HCT116 (cell line): ENCODE measurements at regions not wholly inside any gene's neighbourhood (a gene's known extent, or its start where the extent isn't known, plus 50 kb on each side); places are given as distances from the start of the nearest gene placed in this dataset.

Source experiments
- ATAC-seq: fragments of 200-7000 bp; cut with Tn5 transposase; 2 replicates; pipeline ENCODE4 v1.9.1; 2020; ENCODE audit warnings: mild to moderate bottlenecking, moderate library complexity
- BruUV-seq: library from RNA; stranded (reverse); fragments of 400-500 nt; replicated peaks from 2 replicates; lab custom pipeline; 2021; lab: Mats Ljungman, UMichigan
- CTCF ChIA-PET: fragments of 300-600 bp; sonication (Branson Sonifier 250); formaldehyde crosslinking; loops from one replicate; lab custom pipeline; 2021; ENCODE audit warnings: antibody characterized with exemption; lab: Charles Lee
- POLR2A ChIA-PET: fragments of 300-600, 350-600 bp; sonication (Branson Sonifier 250); formaldehyde crosslinking; loops from one replicate; lab custom pipeline; 2021; ENCODE audit warnings: antibody characterized with exemption; lab: Charles Lee
- RAD21 ChIA-PET, 2 experiments: fragments of 300-600 bp; sonication (Branson Sonifier 250); formaldehyde crosslinking; loops; one replicate each; lab custom pipeline; 2023; ENCODE audit warnings: low total read pairs in 2 of 2; ENCODE audit not compliant: uncharacterized antibody in 2 of 2, unreplicated experiment in 2 of 2, low non-redundant PET in 1 of 2; lab: Charles Lee
- DNase-seq: peaks from one replicate; pipeline ENCODE4 v3.0.0-alpha.2; 2010; ENCODE audit warnings: low read depth, low spot score
- H2AFZ ChIP-seq: fragments of 200-600 bp; shearing (Covaris generic), sonication (generic); 2 replicates; pipeline ENCODE4 v1.6.1; 2017; ENCODE audit warnings: low read depth, mixed run types, mixed read lengths, antibody characterized with exemption, low read length; ENCODE audit not compliant: poor library complexity, severe bottlenecking
- H3K27ac ChIP-seq: 2 replicates; pipeline ENCODE4 v1.5.1; 2012; ENCODE audit warnings: low read depth, low read length
- H3K27me3 ChIP-seq: fragments of 200-600 bp; sonication (generic); 2 replicates; pipeline ENCODE4 v1.6.1; 2016; ENCODE audit warnings: mixed run types, low read length, mixed read lengths; ENCODE audit not compliant: insufficient read depth
- H3K36me3 ChIP-seq, 2 experiments: fragments of 200-500 bp in 1 of 2; fragments of 200-600 bp in 1 of 2; sonication (Bioruptor generic) in 1 of 2; sonication (generic) in 1 of 2; 2 replicates each; pipeline versions ENCODE4 v1.5.1 to v1.6.1; 2014 to 2016; ENCODE audit warnings: low read length in 2 of 2, inconsistent platforms in 1 of 2, mixed read lengths in 1 of 2, mixed run types in 1 of 2; ENCODE audit not compliant: insufficient read depth in 2 of 2, control insufficient read depth in 1 of 2
- H3K4me1 ChIP-seq, 2 experiments: fragments of 200-600 bp in 1 of 2; sonication (generic) in 1 of 2; 2 replicates each; pipeline versions ENCODE4 v1.5.1 to v1.6.1; 2012 to 2017; ENCODE audit warnings: low read length in 2 of 2, inconsistent platforms in 1 of 2, mild to moderate bottlenecking in 1 of 2, mixed read lengths in 1 of 2, mixed run types in 1 of 2, moderate library complexity in 1 of 2; ENCODE audit not compliant: insufficient read depth in 2 of 2, control insufficient read depth in 1 of 2
- H3K4me2 ChIP-seq: fragments of 200-600 bp; sonication (generic); 2 replicates; pipeline ENCODE4 v1.6.1; 2017; ENCODE audit warnings: mixed run types, low read length, mixed read lengths
- H3K4me3 ChIP-seq, 2 experiments: fragments of 200-600 bp in 1 of 2; sonication (generic) in 1 of 2; replicated peaks in 1 of 2; 2 replicates each; pipeline ENCODE4 v1.5.1; 2011 to 2016; ENCODE audit warnings: low read length in 2 of 2, control low read depth in 1 of 2, low read depth in 1 of 2, mild to moderate bottlenecking in 1 of 2, mixed read lengths in 1 of 2, mixed run types in 1 of 2
- H3K79me2 ChIP-seq: fragments of 200-600 bp; sonication (generic); 2 replicates; pipeline ENCODE4 v1.6.1; 2017; ENCODE audit warnings: mild to moderate bottlenecking, mixed run types, low read length, moderate library complexity, mixed read lengths; ENCODE audit not compliant: insufficient read depth
- H3K9ac ChIP-seq: fragments of 200-600 bp; sonication (generic); 2 replicates; pipeline ENCODE4 v1.6.1; 2016; ENCODE audit warnings: low read length, mixed read lengths
- H3K9me2 ChIP-seq: fragments of 200-600 bp; sonication (generic), shearing (Covaris generic); 2 replicates; pipeline ENCODE4 v1.6.1; 2017; ENCODE audit warnings: mixed run types, mild to moderate bottlenecking, moderate library complexity; ENCODE audit not compliant: insufficient read depth
- H3K9me3 ChIP-seq, 2 experiments: fragments of 200-500 bp in 1 of 2; fragments of 200-600 bp in 1 of 2; sonication (Bioruptor generic) in 1 of 2; sonication (generic) in 1 of 2; 2 replicates each; pipeline ENCODE4 v1.6.1; 2014 to 2017; ENCODE audit warnings: low read length in 2 of 2, mixed read lengths in 2 of 2, inconsistent platforms in 1 of 2, low read depth in 1 of 2, mild to moderate bottlenecking in 1 of 2, mixed run types in 1 of 2, moderate library complexity in 1 of 2; ENCODE audit not compliant: control insufficient read depth in 1 of 2, insufficient read depth in 1 of 2
- H4K20me1 ChIP-seq: fragments of 200-600 bp; sonication (generic), shearing (Covaris generic); 2 replicates; pipeline ENCODE4 v1.6.1; 2017; ENCODE audit warnings: mixed run types, mild to moderate bottlenecking, moderate library complexity; ENCODE audit not compliant: insufficient read depth
- ATF3 ChIP-seq: IDR thresholded peaks from 2 replicates; pipeline ENCODE4 v1.6.1; 2012
- CBX3 ChIP-seq: IDR thresholded peaks from 2 replicates; pipeline ENCODE4 v1.6.1; 2012; ENCODE audit warnings: low read depth
- CEBPB ChIP-seq: IDR thresholded peaks from 2 replicates; pipeline ENCODE4 v1.6.1; 2012; ENCODE audit warnings: low read depth
- CTCF ChIP-seq, 3 experiments: fragments of 200-600 bp in 1 of 3; sonication (generic) in 1 of 3; IDR thresholded peaks in 2 of 3; conservative IDR thresholded peaks in 1 of 3; 2 replicates each; pipeline ENCODE4 v1.5.1; 2012 to 2017; ENCODE audit warnings: low read depth in 2 of 3, low read length in 2 of 3, antibody characterized with exemption in 1 of 3, borderline replicate concordance in 1 of 3, control low read depth in 1 of 3, mild to moderate bottlenecking in 1 of 3, mixed read lengths in 1 of 3, mixed run types in 1 of 3, moderate library complexity in 1 of 3; ENCODE audit not compliant: insufficient read depth in 1 of 3
- EGR1 ChIP-seq: IDR thresholded peaks from 2 replicates; pipeline ENCODE4 v1.6.1; 2012; ENCODE audit warnings: low read depth
- ELF1 ChIP-seq: IDR thresholded peaks from 2 replicates; pipeline ENCODE4 v1.6.1; 2012; ENCODE audit warnings: low read depth, borderline replicate concordance
- EZH2 ChIP-seq: fragments of 200-600 bp; sonication (generic); IDR thresholded peaks from 2 replicates; pipeline ENCODE4 v1.6.1; 2017; ENCODE audit warnings: antibody characterized with exemption, mixed run types
- EZH2phosphoT487 ChIP-seq: fragments of 200-600 bp; IDR thresholded peaks from 2 replicates; pipeline ENCODE4 v1.6.1; 2018; ENCODE audit warnings: antibody characterized with exemption, borderline replicate concordance
- FOSL1 ChIP-seq: IDR thresholded peaks from 2 replicates; pipeline ENCODE4 v1.6.1; 2012; ENCODE audit warnings: low read depth
- POLR2AphosphoS5 ChIP-seq: IDR thresholded peaks from 2 replicates; pipeline ENCODE4 v1.6.1; 2011; ENCODE audit warnings: mild to moderate bottlenecking, low read depth, low read length, moderate library complexity
- REST ChIP-seq: IDR thresholded peaks from 2 replicates; pipeline ENCODE4 v1.6.1; 2012; ENCODE audit warnings: low read depth
- SIN3A ChIP-seq: IDR thresholded peaks from 2 replicates; pipeline ENCODE4 v1.6.1; 2012; ENCODE audit warnings: low read depth
- SP1 ChIP-seq: IDR thresholded peaks from 2 replicates; pipeline ENCODE4 v1.6.1; 2012; ENCODE audit warnings: low read depth
- SRF ChIP-seq: IDR thresholded peaks from 2 replicates; pipeline ENCODE4 v1.6.1; 2012; ENCODE audit warnings: low read depth
- YY1 ChIP-seq: IDR thresholded peaks from 2 replicates; pipeline ENCODE4 v1.6.1; 2011; ENCODE audit warnings: low read length, low read depth, moderate library complexity, mild to moderate bottlenecking; ENCODE audit not compliant: insufficient replicate concordance; ENCODE audit errors: extremely low read depth
- intact Hi-C: fragments of 100-400 bp; cut with micrococcal nuclease; formaldehyde crosslinking; loops from 2 replicates; pipeline ENCODE4 v1.10.0; 2022
- TF ChIP-seq, protein P1 (sequence below): IDR thresholded peaks from 2 replicates; pipeline ENCODE4 v1.6.1; 2012
- TF ChIP-seq, protein P2 (sequence below): IDR thresholded peaks from 2 replicates; pipeline ENCODE4 v1.6.1; 2011; ENCODE audit warnings: mild to moderate bottlenecking, low read length, moderate library complexity; ENCODE audit not compliant: insufficient replicate concordance; ENCODE audit errors: extremely low read depth

- H3K9ac ChIP-seq = no peak overlapping the region
- CTCF ChIA-PET = no interaction called here
- RAD21 ChIA-PET = no interaction called here
- TF ChIP-seq POLR2AphosphoS5 (no peak), SIN3A (no peak), EZH2phosphoT487 (no peak), SP1 (no peak), CBX3 (no peak), YY1 (no peak), EGR1 (no peak), REST (no peak), FOSL1 (no peak), CTCF (IDR thresholded peaks at IDR 0.05 in 2 of 3, conservative IDR thresholded peaks at IDR 0.05 in 1 of 3; ENCODE audit: borderline replicate concordance in 1 of 3, insufficient read depth in 1 of 3, low read depth in 2 of 3, low read length in 2 of 3) (no peak), ELF1 (no peak), SRF (no peak), ATF3 (no peak), EZH2 (no peak), CEBPB (no peak)
- TF ChIP-seq, protein P1, sequence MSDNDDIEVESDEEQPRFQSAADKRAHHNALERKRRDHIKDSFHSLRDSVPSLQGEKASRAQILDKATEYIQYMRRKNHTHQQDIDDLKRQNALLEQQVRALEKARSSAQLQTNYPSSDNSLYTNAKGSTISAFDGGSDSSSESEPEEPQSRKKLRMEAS = no peak
- TF ChIP-seq, protein P2, sequence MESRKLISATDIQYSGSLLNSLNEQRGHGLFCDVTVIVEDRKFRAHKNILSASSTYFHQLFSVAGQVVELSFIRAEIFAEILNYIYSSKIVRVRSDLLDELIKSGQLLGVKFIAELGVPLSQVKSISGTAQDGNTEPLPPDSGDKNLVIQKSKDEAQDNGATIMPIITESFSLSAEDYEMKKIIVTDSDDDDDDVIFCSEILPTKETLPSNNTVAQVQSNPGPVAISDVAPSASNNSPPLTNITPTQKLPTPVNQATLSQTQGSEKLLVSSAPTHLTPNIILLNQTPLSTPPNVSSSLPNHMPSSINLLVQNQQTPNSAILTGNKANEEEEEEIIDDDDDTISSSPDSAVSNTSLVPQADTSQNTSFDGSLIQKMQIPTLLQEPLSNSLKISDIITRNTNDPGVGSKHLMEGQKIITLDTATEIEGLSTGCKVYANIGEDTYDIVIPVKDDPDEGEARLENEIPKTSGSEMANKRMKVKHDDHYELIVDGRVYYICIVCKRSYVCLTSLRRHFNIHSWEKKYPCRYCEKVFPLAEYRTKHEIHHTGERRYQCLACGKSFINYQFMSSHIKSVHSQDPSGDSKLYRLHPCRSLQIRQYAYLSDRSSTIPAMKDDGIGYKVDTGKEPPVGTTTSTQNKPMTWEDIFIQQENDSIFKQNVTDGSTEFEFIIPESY = no peak
- no peak overlapping the region for H3K4me3 ChIP-seq
- peaks cover 6% of the 10 kb centered on the region in 2 experiments; a peak in 2 of 4 replicates for H3K9me3 ChIP-seq
- H3K27ac ChIP-seq = no peak overlapping the region
- ATAC-seq = no peak
- POLR2A ChIA-PET = no interaction called here
- H3K79me2 ChIP-seq = no peaks in the 10 kb centered on the region
- no peak overlapping the region for H2AFZ ChIP-seq
- no TSS peak for BruUV-seq
- H4K20me1 ChIP-seq = no peaks in the 10 kb centered on the region
- no peaks in the 10 kb centered on the region for H3K4me1 ChIP-seq
- no peaks in the 10 kb centered on the region for H3K27me3 ChIP-seq
- H3K4me2 ChIP-seq = no peak overlapping the region
- H3K36me3 ChIP-seq = no peaks in the 10 kb centered on the region
- intact Hi-C loops = no loop called here
- no peak for DNase-seq
- no peaks in the 10 kb centered on the region for H3K9me2 ChIP-seq
Measured at GRCh38 chr18:53629337-53629736, 595.1 kb downstream of the MBD2 start.
